Stimulated activated CD8-positive, alpha-beta memory T cell treated with anti-CD3 and anti-CD28 coated beads, Interleukin-15, amount 100 ng/mL, for 4 hours (primary cell): ENCODE measurements at regions not wholly inside any gene's neighbourhood (a gene's known extent, or its start where the extent isn't known, plus 50 kb on each side); places are given as distances from the start of the nearest gene placed in this dataset.
"Not testable (repeated sequence)": the region's sequence is repeated elsewhere in the genome, so short reads cannot be mapped to it uniquely, and the experiment has no call there.

Experiments used
- DNase-seq, 2 donors: peaks; one replicate each; pipeline ENCODE4 v3.0.0-alpha.2; 2020; ENCODE audit warnings: low read depth in 2 of 2

DNA sequence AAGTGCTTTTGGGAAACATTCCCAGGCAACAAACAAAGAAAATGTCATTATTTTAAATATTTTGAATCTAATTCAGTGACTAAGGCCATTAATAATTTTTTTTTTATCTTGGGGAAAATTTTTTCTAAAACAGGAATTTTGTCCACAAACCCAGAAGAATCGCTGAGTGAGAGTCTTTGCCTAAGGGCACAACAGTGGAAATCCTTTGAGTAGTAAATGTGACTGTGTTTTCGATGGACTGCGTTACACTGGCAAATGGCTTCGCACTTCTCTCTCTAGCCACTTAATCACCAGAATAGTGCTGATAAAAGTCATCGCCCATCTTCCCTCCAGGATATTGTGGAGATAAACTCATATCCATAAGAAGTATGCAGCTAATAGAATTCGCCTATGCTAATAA lies 430.3 kb upstream of the AKR1E2 start:
- DNase-seq, result no peak

DNA sequence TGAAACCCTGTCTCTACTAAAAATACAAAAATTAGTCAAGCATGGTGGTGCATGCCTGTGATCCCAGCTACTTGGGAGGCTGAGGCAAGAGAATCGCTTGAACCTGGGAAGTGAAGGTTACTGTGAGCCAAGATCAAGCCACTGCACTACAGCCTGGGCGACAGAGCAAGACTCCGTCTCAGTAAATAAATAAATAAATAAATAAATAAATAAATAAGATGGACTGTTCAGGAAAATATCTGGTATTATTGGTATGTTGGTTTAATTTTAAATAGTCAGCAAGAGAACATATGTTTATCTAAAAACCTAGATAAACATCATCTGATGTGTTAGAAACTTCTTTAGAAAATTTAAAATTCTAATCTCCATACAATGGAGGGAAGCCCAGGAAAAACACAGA lies 431.6 kb upstream of the AKR1E2 start:
- DNase-seq, result not testable (repeated sequence)

DNA sequence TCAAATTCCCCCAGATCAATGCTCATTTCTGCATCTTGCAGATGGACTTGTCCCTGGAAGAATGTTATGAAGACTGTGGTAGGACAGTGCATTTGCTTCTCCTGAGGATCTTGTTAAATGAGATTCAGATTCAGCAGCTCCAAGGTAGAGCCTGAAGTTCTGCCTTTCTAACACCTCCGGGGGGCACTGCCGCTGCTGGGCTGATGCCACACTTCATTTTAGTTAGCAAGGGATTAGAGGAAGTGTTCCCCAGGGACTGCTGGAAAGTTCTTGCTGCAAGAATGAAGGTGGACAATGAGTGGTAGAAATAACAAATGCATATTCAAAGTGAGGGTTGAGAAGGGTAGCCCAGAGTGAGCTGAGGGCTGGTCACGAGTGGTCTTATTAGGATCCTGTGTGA lies 434.3 kb upstream of the AKR1E2 start:
- no peak for DNase-seq

DNA sequence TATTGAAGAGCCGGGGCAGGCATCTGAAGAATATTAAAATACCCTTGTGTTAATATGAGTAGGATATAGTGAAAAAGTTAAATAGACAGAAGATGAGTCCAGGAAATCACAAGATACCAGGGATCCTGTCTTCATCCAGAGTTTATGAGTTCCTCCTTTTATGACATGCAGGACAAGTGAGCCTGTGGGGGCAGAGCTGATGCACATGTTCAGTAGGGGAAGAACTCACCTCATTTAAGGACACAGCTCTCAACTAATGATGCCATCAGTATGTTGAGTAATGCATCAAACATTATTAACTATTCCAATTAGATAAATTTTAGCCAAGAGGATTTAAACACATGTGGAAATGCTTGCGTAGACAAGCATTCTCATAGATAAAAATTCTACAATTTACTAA lies 435.8 kb upstream of the AKR1E2 start:
- no peak for DNase-seq

DNA sequence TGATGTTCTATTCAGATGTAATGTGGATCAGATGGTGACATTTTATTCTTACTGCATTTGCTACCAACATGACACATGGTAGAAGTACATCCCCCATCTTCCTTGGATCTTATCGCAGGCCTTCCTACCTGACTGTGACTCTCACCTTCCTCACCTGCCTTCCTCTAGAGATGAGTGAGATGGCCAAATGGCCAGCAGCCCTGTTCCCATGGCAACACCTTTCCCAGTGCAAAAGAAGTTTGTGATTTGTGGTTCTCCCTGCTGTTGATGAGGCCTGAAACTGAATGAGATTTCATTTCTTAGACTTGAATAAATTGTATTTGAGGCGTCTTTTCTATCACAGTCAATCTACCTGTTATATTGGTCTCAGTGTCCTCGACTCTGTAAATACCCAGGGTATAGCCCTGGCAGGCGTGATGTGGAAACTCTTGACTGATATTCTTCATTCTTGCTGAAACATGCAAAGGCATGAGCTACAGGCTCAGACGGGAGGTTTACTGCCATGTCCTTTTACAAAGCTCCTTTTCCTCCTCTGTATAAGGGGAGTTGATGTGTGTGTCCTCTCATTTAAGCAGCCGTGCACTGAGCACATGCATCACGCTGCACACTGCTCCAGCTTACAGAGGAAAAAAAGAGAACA lies 440.7 kb upstream of the AKR1E2 start:
- DNase-seq, result no peak

DNA sequence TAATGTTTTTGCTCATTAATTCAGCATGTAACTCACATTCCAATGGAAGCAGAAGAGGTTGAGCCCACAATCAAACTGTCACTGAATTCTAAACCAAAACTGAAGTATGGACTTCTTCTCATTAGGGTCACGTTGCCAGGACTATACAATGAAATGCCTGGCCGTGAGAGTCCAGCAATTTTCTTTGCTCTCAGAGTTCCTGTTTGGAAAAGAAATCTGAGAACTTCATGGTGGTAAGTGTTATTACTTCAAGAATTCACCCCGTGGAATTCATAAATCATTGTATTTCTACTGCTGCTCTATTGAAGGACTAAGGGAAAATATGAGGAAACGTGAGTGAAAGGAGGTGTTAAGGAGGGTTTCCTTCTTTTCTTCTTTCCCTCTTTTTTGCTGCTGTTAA lies 441.8 kb upstream of the AKR1E2 start:
- no peak for DNase-seq

DNA sequence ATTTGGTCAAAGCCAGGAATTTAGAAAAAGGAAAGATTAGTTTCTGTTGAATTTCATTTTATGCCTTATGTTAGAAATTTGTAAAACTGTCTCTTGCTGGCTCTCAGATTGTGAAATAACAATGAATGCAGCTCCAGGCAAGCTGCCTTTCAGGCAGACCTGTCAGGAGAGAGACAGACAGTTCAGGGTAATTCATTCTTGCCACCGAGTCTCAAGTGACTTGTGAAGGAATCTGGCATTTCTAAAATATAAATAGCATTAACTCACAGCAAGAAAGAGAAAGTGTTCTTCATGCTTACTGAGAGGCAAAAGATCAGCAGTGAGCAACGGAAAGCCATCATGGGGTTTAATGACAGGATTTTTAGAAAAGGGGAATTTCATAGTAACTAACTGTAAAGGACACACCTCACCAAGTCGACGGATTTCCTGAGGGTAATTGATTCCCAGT lies 442.3 kb upstream of the AKR1E2 start:
- DNase-seq, result no peak

DNA sequence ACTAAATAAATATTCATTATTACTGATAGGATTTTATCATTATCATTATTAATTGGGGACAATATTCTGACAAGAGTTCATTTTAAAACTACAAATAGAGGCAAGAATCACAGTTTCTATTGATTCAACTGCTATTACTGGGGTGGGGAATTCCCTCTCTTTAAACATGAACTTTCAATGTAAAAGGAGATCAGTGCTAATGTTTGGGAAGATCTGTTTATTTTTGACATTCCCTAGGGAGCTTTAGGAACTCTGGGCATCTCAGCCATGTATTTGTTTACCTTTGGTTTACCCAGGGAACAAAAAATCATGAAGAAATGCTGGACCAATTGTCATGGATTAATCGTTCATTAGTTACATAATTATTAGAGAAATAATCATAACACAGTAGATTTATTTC lies 443.2 kb upstream of the AKR1E2 start:
- DNase-seq, result no peak

DNA sequence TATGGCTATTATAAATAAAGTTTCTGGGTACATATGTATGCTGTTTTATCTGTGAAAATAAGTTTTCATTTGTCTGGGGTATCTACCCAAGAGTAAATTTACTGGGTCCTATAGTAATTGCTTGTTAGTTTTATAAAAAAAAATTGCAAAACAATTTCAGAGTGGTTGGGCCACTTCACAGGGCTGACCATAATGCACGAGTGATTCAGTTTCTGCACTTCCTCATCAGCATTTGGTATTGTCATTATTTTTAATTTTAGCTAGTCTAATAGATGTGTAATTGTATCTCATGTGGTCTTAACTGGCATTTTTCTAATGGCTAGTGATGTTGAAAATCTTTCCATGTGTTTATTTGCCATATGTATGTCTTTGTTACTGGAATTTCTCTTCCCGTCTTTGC lies 452.4 kb upstream of the AKR1E2 start:
- no peak for DNase-seq

DNA sequence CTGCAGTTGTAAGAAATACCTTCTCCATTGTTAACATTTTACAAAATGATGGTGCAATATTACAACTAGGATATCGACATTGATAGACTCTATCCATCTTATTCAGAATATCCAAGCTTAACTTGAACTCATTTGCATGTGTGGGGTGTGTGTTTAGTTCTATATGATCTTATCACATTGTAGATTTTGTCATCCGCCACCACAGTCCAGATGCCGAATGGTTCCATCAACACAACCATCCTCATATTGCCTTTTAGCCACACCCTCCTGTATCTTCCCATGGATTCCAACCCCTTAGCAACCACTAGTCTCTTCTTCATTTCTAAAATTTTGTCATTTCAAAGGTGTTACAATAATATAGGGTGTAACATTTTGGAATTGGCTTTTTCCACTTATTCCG lies 452.9 kb upstream of the AKR1E2 start:
- no peak for DNase-seq

DNA sequence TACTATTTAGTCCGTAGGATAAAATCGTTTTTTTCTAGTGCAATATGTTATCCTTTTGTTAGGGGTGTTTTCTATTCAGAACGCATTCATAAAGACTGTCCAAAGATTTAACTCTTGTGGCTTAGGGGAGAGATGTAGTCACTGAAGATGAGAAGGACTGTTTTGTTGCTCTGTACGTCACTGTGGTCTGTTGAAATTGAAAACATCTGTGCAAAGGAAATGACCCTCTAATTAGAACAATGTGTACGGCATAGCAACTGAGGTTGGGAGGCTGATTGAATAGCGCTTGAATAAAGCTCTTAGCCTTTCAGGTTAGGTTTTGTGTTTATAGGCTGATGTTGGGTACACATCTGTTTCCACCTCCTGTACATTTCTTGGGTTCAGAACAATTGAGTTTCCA lies 453.4 kb upstream of the AKR1E2 start:
- no peak for DNase-seq

DNA sequence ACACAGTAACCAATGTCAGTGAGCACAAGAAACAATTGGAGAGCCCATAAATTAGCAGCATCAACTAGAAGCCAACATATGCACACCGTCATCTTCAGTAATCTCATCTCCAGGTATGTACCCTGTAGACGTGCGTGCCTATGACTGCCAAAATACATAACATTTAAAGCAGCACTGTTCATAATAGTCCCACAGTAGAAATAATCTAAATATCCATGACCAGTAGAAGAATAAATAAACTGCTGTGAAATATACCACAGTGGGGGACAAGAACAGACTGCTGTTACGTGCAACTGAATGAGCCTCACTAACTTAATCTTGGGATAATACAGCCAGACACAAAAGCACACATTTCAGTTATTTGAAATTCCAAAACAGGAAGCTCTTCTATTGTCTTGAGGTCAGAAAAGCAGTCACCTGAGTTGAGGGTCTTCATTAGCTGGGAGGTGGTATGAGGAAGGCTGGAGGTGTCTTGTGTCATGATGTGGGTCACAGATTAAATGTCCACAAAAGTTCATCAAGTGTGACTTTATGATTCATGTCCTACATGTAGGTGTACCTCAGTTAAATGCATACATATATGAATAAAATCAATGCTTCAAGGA lies 454.2 kb upstream of the AKR1E2 start:
- no peak for DNase-seq

DNA sequence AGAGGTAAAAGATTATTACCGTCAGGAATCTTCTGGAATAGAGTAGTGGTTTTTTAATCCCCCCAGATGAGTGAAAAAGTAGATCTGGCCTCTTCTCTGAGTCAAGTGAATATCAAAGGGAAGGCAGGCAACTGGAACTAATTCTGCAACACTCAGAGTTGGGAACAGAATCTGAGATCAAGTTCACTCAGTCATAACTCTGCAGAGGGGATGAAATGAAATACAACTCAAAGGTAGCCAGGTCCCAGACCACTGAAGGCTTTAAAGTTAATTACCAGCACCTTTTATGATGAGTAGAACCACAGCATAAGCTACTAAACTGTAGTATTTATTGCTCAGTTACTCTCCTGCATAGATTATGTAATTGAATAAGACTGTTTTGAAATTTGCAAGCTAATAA lies 455.6 kb upstream of the AKR1E2 start:
- DNase-seq, result no peak

DNA sequence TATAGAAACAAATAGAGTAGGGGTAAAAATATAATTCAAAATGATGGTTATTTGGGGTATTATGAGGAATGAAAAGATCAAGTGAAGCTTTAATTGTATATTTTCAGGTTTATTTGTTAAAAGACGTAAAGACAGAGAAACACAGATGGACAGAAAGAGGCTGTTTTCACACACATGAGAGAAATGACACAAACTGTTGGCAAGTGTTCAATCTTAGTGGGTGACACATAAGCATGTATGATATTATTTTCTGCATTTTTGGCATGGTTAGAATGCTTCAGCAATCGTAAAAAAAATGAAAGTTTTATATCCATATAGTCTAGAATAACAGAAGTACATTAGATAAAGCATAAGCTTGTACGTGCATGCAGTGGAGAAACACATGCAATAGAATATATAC lies 464.4 kb upstream of the AKR1E2 start:
- no peak for DNase-seq

DNA sequence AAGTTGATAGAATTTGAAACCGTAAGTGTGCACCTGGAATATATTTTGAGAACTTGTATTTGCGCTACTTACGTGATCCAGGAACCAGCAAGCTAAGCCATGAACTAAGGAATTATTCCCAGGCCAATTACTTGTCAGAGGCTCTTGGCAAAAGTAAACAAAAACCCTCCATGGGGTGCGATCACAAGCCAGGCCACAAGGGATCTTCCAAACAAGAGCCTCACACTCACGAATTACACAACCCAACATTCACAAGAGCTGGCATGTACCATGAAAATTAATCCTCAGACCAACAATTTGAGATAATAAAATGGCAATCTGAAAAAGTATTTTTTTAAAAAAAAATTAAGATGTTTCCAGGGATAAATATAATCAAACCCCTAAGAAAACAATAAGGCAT lies 467.0 kb upstream of the AKR1E2 start:
- DNase-seq, result no peak

DNA sequence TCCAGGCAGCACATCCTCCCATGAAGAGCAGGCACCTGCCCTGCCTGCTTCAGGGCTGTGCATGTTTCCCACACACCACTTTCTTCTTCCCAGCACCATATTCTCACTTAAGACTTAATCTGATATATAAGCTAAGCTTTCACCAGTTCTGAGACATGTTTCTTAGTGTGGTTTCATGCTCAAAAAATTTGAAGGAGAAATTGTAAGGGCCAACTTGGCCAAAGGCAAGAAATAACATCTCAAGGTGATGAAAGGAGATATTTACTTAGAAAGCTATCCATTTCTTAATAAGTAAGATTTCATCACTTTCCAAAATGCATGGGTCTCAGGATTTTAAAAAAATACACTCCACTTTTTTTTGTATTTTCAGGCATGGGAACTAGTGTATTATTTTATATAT lies 468.1 kb upstream of the AKR1E2 start:
- DNase-seq, result no peak

DNA sequence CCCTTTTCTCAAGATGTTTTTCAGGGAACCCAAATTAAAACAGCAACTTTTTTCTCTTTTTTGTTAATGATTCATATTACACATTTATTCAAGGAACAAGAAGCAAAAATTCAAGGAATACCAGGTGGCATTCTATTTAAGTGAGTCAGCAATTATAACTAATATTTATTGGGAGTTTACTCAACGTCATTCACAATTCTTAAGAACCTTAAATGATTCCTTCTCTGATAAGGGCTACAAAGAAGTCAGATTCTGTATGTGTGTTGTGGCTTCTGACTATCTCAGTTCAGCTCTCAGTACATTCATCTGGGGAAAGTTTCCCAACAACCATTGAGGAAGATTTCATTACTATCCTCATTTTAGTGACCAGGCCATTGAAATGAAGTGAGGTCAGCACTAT lies 470.7 kb upstream of the AKR1E2 start:
- DNase-seq, result no peak

DNA sequence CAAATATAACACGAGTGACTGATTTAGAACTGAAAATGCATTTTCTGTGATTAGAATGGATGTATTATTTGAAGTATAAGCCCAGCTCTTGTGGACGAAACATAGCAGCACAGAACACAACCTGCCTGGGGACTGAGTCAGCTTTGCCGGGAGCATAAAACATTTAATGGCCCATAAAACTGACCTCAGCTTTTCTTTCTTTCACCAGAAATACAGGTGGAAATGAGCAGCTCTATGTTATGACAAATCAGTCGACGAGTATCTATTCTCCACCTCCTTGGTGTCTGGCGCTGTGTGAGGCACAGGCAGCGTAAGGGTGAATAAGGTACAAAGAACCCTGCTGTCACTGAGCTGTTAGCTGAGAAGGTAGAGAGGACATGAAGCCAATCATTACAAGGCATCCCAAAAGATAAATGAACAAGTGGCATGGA lies 471.6 kb upstream of the AKR1E2 start:
- DNase-seq, result no peak

DNA sequence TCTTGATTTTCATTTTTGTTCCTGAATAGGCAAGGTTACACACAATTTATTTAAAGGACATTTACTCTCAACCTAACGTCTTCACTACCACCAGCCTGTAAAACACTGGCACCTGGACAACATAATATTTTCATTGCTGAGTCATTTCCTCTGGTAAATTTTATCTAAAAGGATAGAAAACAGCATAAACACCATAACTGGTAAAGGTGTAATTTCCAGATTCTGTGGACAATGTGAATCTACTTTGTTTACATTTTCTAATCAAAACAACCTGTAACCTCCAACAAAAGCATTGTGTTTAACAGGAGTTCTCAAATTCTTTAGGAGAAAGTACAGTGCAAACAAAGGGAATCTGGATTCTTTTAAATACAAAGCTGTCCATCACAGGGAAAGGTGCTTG lies 472.0 kb upstream of the AKR1E2 start:
- DNase-seq, result no peak

DNA sequence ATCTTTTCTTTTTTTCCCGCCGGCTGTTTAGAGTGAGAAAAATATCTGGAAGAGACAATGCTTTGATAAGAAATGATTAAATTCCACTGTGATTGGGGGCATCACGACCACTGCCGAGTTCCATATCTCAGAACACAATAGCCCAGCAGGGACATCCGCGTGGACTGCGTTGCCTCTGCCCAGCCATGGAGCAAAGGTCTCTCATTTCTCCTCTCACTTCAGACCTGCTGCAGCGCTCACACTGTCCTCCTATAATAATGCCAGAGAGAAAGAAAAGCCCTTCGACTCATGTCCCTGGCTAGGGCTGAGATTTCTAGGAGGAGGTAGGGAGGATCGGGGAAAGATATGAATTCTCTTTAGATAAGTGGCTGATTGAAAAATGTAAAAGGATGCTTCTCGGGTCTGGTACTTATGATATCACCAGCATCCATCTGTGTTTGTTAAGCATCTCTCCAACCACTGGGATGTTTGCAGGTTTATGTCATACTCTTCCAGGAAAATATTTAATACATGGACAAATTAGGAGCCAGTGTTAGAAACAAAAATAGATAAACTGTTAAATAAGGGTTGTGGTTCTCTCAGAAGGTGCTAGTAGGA lies 472.9 kb upstream of the AKR1E2 start:
- no peak for DNase-seq

DNA sequence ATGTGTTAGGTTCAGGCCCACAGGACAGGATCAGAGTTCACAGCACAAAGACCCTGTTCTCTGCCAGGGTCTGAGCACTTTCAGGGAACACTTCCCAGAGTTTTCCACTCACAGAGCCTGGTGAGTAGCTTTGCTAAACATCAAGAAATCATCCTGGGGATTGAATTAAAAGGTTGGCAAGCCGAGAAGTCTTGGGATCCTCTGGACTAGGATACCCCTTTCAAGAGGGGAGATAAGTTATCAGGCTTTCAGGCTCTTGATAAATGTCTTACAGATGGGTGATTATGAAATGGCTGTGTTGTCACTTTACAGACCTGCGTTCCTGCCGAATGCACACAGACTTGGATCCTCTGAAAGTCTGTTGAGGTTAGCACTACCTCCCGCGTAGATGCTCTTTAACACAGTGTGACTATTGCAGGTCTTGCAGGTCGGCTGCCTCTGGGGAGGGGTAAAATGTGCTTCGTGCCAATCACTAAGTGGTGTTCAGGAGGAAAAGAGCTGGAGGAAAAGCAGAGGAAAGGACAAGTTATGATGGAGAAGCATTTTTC lies 473.5 kb upstream of the AKR1E2 start:
- DNase-seq, result no peak

DNA sequence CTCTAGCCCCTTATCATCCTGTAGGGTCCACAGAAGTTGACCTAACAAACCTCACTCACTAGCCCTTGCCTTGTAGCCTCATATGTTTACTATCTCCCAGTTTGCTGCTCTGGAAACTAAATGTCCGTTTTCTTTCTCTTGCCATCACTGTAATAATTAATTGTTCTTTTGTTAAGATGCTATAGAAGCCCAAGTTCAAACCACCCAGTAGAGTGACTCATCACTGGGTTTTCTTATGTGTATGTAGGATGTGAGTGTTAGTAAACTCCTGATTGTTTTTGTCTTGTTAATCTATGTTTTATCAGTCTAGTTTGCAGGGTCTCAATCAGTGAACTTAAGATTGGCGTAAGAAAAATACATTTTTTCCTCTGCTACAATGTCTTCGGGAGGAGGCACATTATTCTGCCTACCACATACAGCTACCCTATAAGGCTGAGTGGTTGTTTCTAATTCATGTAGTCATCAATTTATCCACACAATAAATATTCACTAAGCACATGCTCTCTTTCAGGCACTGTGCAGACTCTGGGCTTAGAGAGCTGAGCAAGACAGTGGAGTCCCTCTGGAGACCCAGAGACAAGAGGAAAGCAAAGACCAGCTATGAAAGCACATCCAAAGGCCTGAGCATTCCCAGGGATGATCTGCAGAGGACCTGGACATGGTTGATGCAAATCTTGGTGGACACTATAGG lies 474.1 kb upstream of the AKR1E2 start:
- no peak for DNase-seq

DNA sequence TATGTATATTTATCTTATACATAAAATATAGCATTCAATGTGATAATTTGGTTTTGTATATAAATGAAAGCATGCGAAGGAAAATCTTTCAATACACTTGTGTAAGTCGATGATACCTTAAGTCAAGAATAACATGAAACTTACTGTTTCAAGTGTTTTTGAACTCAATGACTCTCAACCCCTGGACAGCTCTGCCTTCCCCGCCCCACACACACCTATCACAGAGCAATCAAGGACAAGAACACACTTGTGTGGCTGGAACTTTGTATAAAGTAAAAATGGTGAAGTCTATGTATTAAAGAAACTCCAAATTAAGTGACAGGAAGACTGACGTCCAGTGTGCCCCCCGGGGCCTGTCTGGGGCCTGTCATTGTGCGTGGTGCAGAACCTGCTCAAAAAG lies 478.6 kb upstream of the AKR1E2 start:
- DNase-seq, result no peak
